GM18909 (cell line): ENCODE measurements at regions not wholly inside any gene's neighbourhood (a gene's known extent, or its start where the extent isn't known, plus 50 kb on each side); places are given as distances from the start of the nearest gene placed in this dataset.
"Not testable (repeated sequence)": the region's sequence is repeated elsewhere in the genome, so short reads cannot be mapped to it uniquely, and the experiment has no call there.

Experiments
- ATAC-seq: cut with Tn5 transposase; IDR thresholded peaks from one replicate; pipeline ENCODE4 v1.9.1; 2021; ENCODE audit warnings: mild to moderate bottlenecking; ENCODE audit not compliant: unreplicated experiment, poor library complexity

GRCh38 chr6:21707524-21708319, 114.2 kb downstream of the SOX4 start:
- no peak for ATAC-seq

DNA sequence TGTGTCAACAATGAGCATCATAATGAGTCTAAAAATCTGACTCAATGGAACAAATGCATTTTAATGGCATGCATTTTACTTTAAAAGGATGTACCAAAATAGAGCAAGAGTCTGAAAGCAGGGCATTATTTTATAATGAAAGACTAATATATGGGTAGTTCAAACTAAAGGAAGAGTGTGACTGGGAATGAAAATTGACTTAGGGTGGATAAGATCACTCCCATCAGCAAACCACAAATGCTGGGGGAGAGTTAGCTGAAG, 114.7 kb downstream of the SOX4 start:
- no peak for ATAC-seq

DNA sequence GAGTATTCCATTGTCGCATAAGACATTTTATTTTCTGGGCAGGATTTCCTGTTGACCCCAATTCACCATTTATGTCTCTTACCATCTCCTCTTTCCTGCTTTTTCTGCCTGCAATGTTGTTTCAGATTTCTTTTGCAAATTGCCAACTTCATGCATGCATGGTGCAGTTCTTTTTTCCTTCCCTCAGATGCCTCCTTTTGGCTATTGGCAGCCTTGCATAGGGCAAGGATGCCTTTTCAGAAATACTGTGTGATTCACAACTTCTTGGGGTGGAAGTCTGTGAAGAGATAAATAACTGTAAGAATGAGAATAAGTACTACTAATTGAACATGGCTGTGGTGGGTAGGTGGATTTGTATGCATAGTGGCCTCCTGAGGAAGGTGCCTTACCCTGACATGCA, 116.7 kb downstream of the SOX4 start:
- no peak for ATAC-seq

- no peak for ATAC-seq
Observed at GRCh38 chr6:21710908-21711627, 117.5 kb downstream of the SOX4 start.

GRCh38 chr6:21712213-21712612, 118.7 kb downstream of the SOX4 start:
- no peak for ATAC-seq

DNA sequence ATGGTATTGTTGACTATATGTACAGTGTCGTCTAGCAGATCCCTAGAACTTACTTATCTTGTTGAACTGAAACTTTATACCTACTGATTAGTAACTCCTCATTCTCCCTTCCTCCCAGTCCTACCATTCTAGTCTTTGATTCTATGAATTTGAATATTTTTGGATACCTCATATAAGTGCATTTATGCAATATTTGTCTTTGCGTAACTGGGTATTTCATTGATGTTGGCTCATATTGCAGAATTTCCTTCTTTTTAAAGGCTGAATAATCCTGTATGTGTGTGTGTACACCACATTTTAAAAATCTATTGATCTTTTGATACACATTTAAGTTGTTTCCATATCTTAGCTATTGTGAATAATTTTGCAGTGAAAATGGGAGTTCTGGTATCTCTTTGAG, 119.9 kb downstream of the SOX4 start:
- no peak for ATAC-seq

GRCh38 chr6:21715180-21715579, 121.6 kb downstream of the SOX4 start:
- ATAC-seq = no peak

DNA sequence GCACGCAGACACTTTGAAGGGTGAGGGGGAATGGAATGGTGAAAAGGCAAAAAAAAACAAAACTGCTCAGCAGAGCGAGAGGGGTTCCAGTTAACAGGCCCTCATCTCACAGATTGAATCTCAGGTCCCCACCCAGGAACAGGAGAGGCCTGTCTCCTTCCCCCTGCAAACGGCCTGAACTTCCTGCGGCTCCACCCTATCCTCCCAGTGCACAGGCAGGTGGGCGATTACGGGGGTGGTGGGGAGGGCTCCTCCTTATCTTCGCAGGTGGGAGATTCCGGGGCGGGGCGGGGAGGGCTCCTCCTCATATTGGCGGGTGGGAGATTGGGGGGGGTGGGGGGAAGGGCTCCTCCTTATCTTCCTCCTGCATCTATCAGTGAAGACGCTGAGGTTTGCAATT, 129.0 kb downstream of the SOX4 start:
- no peak for ATAC-seq

DNA sequence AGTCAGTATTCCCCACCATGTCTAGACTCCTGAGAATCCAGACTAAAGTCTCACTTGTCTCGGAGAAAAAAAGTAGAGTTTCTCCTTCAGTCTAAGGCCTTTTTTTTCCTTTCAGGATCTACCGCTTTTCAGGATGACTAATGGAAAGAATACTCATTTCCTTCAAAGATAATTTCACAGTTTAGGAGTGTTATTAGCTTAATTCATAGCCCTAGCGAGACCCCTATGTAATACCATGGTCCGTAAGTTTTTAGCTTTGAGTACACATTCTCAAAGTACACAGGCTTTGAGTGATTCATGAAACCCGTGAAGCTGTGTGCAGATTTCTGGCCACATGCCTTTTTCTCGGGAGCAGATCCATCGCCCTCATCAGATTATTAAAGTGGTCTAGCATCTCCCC, 133.1 kb downstream of the SOX4 start:
- no peak for ATAC-seq

- no peak for ATAC-seq
Observed at GRCh38 chr6:21728141-21728540, 134.6 kb downstream of the SOX4 start.

- ATAC-seq = no peak
Observed at GRCh38 chr6:21729431-21729830, 135.9 kb downstream of the SOX4 start.

DNA sequence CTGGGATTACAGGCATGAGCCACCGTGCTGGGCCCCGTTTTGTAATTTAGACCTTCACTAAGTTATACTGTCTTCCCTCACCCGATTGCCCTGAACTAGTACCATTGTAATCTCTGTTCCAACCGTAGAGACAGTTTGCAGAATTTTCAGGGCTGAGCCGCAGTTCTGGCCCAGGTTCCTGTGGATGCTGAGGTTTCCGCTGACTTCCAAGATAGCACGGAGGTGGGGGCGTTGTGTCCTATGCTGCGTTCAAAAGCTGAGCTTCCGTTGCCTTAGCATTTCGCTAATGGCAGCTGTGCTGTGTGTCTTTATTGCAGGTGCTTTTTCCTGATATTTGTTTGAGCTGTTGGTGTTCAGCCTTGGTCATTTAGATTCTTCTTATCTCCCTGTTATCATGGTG, 137.0 kb downstream of the SOX4 start:
- ATAC-seq = no peak

DNA sequence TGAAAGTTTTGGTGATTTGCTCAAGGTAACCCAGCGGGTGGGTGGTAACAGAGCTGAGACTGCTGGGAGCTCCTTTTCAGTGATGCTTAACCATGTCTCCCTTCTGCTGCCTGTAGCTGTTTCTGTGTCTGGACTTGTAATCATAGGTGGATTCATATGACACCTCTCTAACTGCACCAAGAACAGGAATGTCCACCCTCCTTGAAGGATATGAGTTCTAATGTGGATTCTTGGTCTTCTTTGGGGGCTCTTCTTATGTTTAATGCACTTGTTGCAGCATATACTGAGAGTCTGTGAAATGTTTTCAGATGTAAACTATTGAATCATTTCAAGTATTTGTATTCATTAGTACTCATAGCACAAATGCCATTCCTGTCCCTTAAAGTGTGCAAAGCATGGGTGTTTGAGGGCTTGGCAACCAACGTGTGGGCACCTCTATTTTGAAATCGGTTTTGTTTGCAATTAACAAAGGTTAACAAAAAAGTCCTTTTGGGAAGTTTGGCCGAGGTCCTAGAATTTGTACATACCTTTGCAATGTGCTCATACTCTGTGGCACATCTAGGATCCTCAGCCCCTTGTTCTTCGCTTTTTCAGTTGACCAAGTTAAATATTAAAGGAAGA, 138.0 kb downstream of the SOX4 start:
- no peak for ATAC-seq

DNA sequence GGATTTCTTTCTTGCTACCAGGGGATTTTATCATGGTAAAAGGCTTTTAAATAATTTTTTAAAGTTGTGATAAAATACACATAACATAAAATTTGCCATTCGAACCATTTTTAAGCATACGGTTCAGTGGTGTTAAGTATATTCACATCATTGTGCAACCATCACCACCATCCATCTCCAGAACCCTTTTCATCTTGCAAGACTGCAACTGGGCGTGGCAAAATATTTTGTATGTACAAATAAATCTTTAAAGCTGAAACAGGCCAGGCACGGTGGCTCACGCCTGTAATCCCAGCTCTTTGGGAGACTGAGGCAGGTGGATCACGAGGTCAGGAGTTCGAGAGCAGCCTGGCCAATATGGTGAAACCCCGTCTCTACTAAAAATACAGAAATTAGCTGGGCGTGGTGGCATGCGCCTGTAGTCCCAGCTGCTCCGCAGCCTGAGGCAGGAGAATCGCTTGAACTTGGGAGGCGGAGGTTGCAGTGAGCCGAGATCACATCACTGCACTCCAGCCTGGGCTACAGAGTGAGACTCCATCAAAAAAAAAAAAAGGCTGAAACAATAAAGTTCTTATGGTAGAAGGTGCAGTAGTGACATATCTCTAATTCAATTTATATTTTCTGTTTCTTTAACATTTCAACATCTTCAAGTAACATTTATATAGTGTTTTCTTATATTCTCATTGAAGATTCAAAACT, 138.6 kb downstream of the SOX4 start:
- not testable (repeated sequence) for ATAC-seq

DNA sequence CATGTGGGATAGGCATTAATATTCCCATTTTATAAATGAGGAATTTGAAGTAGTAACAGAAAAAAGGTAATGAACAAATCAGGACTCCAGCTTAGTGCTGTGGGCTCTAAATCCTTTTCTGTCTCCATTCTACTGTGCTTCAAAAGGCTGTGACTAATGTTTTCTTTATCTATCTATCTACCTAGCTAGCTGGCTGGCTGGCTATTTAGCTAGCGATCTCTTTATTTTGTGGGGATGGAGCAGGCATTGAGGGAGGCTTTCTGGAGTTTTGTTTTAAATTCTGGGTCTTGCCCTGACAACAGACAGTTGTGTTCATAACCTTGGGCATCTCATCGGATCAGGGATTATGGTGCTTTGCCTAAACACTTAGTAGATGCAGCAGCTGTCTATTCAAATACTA, 139.2 kb downstream of the SOX4 start:
- no peak for ATAC-seq

DNA sequence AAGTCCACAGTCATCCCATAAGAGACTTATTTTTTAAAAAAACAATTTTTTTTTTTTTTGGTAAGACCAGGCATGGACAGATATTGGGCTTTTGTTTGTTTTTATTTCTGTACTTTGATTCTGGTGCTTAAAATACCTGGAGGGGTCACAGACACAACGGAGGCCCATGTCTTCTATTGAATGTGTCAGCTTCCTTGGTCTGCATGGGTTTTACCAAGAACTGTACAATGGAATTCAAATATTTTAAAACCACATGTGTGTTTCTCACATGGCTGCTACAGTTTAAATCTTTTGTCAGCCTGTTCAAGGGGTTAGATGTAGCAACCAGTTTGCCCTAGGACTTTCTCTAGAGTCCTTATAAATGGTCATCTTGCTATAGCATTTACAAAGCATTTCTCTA, 139.8 kb downstream of the SOX4 start:
- ATAC-seq = no peak

GRCh38 chr6:21734204-21734603, 140.7 kb downstream of the SOX4 start:
- ATAC-seq = no peak

- no peak for ATAC-seq
Observed at GRCh38 chr6:21738180-21739094, 144.9 kb downstream of the SOX4 start.

DNA sequence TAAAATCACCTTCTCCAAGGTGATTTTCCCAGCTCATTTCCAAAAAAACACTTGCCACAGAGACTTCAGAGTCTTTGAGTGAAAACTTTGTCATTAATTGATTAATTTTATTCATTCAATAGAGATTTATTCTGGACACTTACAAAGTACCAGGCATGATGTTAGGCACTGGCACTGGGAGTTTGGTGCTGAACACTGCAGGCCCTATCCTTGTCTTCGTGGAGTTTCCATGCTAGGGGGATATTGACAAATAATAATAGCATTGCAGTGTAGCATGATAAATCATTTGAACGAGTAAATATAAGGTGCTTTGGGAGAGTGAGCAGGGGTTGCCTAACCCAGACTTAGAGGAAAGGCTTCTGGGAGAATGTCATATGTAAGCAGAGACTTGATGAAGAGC, 145.7 kb downstream of the SOX4 start:
- no peak for ATAC-seq

GRCh38 chr6:21739838-21740237, 146.3 kb downstream of the SOX4 start:
- no peak for ATAC-seq
